GM21381 (cell line): ENCODE measurements at regions not wholly inside any gene's neighbourhood (a gene's known extent, or its start where the extent isn't known, plus 50 kb on each side); places are given as distances from the start of the nearest gene placed in this dataset.
"Not testable (repeated sequence)": the region's sequence is repeated elsewhere in the genome, so short reads cannot be mapped to it uniquely, and the experiment has no call there.

ENCODE experiments used
- ATAC-seq: cut with Tn5 transposase; IDR thresholded peaks from one replicate; pipeline ENCODE4 v1.9.1; 2021; ENCODE audit warnings: mild to moderate bottlenecking, moderate library complexity; ENCODE audit not compliant: unreplicated experiment

DNA sequence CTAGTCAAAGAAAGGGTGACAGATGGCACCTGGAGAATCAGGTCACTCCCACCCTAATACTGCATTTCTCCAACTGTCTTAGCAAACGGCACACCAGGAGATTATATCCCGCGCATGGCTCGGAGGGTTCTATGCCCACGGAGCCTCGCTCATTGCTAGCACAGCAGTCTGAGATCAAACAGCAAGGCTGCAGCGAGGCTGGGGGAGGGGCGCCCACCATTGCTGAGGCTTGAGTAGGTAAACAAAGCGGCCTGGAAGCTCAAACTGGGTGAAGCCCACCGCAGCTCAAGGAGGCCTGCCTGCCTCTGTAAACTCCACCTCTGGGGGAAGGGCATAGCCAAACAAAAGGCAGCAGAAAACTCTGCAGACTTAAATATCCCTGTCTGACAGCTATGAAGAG lies 268.1 kb upstream of the GRM3 start:
- not testable (repeated sequence) for ATAC-seq

DNA sequence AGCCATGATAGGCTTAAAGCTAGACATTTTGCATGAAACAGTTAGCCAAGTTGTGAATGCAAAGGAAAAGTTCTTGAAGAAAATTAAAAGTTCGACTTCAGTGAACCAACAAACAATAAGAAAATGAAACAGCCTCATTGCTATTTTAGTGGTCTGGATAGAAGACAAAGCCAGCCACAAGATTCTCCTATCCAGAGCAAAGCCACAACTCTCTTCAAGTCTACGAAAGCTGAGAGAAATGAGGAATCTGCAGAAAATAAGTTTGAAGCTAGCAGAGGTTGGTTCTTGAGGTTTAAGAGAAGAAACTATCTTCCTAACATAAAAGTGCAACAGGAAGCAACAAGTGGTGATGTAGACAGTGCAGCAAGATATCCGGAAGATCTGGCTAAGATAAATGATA lies 271.4 kb upstream of the GRM3 start:
- ATAC-seq, result no peak

DNA sequence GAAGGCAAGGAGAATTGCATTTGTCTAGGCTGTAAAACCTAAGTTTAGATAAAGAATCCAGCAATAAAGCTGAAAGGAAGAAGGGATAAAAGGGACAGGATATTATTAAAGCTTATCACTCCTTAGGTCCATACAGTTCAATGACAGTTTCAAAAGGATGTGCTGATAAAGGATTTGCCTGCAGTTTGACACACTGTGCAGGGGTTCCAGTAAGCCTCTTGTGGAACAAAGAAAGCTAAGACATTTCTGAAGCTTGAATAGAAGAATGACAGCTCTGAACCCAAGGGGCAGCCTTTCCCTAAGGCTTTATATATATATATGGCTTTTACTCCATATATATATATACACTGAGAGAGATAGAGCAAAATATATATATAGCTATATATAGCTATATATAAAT lies 276.8 kb upstream of the GRM3 start:
- no peak for ATAC-seq

DNA sequence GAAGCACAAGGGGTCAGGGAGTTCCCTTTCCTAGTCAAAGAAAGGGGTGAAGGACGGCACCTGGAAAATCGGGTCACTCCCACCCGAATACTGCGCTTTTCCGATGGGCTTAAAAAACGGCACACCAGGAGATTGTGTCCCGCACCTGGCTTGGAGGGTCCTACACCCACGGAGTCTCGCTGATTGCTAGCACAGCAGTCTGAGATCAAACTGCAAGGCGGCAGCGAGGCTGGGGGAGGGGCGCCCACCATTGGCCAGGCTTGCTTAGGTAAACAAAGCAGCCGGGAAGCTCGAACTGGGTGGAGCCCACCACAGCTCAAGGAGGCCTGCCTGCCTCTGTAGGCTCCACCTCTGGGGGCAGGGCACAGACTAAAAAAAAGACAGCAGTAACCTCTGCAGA lies 303.3 kb upstream of the GRM3 start:
- ATAC-seq, result not testable (repeated sequence)

DNA sequence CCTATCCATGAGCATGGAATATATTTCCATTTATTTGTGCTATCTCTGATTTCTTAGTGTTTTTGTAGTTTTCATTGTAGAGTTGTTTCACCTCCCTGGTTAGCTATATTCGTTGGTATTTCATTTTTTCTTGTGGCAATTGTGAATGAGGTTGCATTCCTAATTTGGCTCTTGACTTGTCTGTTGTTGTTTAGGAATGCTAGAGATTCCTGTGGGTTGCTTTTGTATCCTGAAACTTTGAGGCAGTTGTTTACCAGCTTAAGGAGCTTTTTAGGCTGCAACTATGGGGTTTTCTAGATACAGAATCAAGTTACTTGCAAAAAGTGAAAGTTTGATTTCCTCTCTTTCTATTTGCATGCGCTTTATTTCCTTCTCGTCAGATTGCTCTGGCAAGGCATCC lies 304.7 kb upstream of the GRM3 start:
- ATAC-seq, result no peak

DNA sequence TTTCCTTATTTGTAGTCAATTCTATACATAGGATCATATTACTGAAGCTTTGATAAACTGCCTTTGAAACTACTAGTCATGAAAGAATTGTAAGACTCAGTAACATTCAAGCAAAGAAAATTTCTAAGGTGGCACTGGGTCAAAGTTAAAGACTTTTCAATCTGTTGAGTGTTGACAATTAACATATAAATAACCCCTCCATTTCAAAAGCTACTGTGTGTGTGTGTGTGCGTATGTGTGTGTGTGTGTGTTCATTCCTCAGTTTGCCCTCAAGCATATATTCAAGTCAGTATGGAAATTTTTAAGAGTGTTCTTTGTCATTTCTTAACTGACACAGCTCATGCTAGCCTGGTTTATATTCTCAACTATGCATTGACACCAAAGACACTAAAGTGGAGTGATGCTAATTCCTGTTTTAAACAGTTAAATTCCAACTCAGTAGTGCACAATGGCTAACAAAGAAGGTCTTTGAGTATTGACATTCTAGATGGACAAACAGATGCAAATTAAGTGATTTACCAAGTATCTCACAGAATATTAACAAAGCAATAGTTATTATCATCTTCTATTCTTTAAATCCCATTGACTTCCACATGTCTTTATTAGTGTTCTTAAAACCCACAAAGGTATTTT lies 314.8 kb upstream of the GRM3 start:
- no peak for ATAC-seq

DNA sequence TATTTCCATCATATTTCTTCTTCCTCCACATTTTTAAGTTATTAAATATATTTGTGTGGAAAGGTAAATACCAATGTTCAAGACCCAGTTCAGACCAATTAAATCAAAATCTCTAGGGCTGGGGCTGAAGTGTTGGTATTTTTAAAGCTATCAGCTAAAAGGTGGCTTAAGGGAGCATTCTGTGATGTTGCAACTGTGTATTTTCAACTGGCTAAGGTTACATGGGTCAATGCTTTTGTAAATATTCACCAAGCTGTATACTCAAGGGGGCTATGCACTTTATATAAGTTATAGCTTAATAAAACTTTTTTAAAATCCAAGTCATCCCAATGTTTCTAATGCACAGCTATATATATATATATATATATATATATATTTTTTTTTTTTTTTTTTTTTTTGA lies 316.9 kb upstream of the GRM3 start:
- no peak for ATAC-seq

DNA sequence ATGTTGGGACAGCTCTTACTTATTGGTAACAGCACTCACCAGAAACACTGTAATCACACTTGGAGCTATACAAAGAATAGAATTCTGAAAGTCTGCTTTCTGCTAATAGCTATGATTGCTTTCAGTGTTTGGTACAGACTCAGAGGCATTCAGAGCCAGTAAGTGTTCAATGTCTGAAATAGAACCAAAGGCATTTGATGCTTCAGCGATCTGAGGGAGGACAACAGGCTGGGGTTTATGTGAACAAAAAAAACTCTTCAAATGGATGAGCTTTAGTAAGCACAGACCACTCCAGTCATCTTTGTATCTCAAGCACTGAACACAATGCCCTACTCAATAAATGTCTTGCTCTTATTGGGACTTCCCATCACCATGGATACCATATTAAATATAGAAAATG lies 322.8 kb upstream of the GRM3 start:
- ATAC-seq, result no peak

DNA sequence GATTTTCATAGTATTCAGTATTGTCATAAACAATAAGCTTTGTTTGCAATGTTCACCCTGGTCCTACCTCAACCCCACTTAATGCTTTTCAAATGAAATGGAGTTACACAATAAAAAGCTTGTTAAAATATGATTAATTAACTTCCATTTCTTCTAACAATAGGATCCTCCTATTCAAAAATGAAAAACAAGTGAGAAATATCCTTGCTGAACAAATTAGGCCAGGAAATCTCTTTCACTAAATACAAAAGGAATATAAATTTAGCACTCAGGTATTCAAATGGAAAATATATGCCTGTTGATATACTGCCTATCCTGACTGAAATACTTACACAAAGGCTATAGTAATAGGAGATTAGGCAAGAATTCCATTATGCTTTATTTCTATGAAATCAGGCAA lies 323.4 kb upstream of the GRM3 start:
- ATAC-seq, result no peak

DNA sequence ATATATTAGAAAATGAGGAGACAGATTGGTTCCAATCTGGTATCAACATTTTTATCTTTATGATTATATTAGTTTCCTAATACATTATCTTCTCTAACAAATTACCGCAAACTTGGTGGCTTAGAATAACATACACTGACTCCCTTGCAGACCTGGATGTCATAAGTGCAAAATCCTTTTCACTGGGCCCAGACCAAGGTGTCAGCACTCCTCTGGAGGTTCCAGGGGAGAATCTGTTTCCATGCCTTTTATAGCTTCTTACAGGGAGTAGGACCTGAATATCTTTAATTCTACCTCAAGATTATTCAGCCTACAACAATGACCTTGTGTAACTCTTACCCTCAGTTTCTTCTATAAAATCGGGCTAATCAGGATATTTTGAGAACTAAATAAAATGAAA lies 329.9 kb upstream of the GRM3 start:
- ATAC-seq, result no peak

DNA sequence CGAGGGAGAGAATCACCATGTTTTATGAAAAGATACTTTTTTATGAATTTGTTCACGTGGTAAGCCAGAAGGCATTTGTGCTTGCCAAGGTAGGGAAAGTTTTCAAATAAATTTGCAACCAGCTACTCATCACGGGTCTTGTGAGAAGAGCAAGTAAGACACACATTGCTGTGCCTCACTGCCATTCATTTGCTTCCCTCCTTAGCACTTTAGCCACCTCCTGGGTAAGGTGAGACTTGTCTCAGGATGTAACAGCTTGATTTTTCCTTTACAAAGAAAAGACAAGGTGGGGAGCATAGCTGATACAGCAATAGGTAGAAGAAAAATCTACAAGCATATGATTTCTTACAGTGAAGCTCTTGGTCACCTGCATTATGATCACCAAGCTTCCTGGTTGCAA lies 342.4 kb upstream of the GRM3 start:
- no peak for ATAC-seq

DNA sequence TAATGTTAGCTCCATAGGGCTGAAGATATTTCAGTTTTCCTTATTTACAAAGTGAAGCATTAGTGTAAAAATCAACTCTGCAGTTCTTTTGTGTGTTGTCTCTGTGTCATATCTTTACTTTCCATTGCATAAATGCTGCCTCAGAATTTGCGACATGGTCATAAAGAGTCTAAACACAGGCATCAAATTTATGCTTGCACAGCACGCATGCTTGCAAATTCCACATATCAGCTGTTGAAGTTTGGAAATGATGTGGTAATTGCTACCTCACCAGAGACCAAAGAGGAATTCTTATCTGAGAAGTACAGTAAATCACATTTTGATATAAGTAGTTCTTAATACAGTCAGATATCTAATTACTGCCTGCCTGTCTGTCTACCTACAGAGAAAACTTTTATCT lies 348.2 kb upstream of the GRM3 start:
- no peak for ATAC-seq

DNA sequence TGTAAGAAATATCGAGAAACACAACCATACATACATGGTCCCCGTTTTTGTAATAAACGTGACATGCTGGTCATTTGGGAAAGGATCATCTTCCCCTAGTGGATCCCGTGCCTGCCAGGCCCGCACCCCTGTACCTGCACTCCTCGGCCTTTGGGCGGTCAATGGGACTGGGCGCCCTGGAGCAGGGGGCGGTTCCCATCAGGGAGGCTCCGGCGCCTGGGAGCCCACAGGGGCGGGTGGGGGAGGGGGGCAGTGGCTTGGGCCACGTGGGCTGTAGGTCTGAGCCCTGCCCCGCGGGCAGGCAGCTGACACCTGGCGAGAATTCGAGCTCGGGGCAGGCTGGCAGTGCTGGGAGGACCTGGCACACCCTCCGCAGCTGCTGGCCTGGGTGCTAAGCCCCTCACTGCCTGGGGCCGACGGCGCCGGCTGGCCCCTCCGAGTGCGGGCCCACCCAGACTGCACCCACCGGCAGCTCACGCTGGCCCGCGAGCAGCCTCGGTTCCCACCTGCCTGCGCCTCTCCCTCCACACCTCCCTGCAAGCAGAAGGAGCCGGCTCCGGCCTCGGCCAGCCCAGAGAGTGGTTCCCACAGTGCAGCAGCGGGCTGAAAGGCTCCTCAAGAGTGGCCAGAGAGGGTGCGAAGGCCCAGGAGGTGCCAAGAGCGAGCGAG lies 361.6 kb upstream of the GRM3 start:
- no peak for ATAC-seq

DNA sequence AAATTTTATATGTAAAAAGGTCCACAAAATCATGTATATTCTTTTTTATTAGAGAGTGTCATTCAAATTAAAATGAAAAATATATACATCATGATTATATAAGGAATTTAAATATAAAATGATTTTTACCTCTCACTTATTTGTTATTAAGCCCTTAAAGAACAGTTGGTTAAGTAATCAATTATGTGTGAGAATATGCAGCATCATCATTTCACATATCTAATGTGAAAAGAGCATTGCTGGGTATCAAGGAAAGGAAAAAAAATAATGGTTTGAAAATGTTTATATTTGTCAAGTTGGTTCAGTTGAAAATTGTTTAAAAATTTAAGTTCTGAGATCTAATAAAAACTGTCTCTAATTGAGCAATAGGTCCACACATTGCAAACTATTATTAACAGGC lies 363.6 kb upstream of the GRM3 start:
- no peak for ATAC-seq

DNA sequence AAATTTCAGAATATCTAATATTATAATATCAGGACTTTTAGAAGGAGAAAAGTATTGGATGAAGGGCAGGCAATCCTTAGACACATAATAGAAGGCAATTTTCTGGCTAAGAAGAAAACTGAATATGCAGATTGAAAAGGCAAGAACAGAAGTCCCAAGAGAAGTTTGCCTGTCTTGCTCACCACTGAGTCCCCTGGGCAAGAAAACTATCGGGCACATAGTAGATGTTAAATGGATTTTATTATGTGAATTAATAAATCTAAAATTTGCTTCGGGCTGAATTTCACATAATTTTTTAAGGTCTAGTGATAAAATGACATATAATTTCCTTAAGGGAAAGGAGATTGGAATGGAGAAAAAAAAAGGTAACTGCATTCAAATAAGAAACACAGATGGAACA lies 380.9 kb upstream of the GRM3 start:
- ATAC-seq, result no peak

DNA sequence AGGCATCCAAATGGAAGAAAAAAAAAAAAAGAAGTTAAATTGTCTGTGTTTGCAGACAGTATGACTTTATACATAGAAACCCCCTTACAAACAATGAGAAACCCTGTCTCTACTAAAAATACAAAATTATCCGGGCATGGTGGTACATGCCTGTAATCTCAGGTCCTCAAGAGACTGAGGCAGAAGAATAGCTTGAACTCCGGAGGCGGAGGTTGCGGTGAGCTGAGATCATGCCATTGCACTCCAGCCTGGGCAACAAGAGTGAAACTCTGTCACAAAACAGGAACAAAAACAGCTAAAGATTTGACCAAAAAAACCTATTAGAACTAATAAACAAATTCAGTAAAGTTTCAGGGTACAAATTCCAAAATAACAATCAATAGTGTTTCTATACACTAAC lies 385.8 kb upstream of the GRM3 start:
- ATAC-seq, result no peak

DNA sequence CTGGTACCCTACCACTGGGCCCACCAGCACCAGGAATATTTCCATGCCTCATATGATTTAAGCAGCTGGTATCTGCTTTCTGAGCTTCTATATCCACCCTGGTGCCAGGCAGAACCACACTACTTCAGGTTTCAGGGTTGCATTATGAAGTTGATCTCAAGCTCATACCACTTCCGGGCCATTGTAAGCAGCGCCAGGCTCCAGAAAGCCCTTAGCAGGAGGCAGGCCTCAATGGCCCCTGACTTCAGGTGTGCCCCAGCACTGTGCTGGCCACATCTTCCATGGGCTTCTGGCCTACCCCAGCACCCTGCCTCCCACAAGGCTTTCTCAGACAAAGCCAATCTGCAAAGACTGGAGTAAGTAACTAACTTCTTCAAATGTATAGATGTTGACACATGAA lies 391.3 kb upstream of the GRM3 start:
- no peak for ATAC-seq

DNA sequence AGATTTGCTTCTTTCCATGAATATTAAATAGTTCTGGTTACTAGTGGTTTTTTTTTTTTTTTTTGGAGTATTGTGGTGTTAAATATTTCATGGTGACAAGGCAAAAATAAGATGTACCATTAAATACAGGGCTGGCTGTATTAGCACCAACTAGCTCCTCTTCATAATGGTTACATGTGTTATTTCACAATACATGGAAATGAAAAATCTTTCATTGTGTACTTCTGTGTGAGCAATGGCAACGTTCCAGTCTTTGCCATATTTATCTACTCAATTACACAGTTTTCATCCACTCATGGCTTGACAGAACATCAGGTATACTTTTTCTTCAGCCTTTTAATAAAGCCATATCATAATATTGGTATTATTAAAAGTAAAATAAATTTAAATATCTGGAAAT lies 394.7 kb upstream of the GRM3 start:
- no peak for ATAC-seq

DNA sequence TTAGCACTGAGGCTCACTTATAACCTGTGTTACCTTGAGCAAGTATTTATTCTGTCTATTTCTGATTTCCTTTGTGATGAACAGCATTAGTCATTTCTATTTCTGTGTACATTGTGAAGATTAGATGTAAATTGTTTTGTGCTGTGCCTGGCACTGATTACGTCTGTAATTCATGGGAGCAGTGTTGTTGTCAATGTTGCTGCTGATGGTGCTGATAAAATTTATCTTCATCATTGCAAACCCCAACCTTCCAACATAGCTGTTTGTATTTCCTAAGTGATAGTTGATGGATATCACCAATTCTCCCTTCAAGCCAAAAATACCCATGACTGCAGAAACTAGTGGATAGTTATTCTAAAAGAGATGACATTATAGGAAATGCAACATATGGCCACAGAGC lies 400.5 kb upstream of the GRM3 start:
- ATAC-seq, result no peak

DNA sequence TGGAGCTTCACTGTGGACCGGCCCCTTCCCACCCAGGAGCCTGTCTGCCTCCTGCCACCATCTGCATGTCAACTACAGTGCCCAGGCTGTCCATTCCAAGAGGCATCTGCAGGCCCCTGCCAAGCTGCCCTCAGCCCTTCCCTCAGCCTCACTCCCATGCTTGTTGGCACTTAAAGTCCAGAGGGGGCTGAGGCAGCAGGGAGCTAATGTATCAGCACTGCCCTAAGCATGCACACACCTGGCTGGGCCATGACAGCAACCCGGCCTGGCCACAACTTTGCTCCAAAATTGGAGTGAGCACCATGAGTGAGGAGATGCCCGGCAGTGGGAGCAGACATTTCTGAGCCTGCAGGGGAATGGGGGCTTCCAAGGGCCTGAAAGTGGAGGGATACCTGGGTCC lies 417.5 kb upstream of the GRM3 start:
- ATAC-seq, result no peak

DNA sequence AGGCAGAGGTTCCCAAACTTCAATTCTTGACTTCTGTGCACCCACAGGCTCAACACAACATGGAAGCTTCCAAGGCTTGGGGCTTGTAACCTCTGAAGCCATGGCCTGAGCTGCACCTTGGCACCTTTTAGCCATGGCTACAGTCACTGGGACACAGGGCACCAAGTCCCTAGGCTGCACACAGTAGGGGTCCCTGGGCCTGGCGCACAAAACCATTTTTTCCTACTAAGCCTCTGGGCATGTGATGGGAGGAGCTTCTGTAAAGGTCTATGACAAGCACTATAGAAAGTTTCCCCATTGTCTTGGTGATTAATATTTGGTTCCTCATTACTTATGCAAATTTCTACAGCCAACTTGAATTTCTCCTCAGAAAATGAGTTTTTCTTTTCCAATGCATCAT lies 420.9 kb upstream of the GRM3 start:
- no peak for ATAC-seq

DNA sequence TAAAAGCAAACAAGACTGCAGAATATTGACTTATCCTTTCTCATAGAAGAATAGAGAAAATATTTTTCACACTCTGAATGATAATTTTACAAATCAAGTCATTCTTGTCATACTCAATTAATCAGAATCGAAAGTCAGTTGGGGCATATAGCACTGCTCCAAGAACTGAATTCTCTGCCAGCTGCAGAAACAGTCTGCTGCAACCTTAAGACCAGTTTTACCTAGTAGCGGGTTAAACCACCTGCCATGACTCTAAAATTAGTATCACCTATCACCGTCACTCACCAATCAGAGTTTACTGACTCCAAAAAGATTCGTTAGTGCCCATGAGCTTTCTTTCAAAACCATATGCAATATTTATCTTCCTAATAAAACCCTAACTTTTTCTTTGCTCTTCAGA lies 429.0 kb upstream of the GRM3 start:
- no peak for ATAC-seq

DNA sequence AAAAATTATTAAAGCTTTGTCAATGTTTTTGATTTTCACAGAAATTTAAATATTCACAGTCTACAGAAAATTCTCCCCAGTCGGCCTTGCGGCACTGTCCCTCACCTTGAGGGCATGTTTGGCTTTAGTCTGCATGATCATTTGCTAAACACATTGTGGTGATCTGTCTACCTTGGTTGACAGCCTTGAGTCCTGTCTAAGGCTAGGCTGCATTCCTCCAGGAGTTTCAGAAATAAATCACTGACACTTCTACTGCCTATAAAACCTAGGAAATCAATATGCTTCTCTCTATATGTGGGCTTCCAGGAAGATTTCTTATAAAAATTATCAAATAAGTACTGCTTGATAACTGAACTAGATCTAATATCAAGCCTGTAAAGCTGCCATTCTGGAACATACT lies 430.7 kb upstream of the GRM3 start:
- ATAC-seq, result no peak
